HTR-8/SVneo (cell line): ENCODE measurements at regions not wholly inside any gene's neighbourhood (a gene's known extent, or its start where the extent isn't known, plus 50 kb on each side); places are given as distances from the start of the nearest gene placed in this dataset.

Experiments
- DNase-seq: peaks from one replicate; pipeline ENCODE4 v3.0.0; 2011; ENCODE audit warnings: low spot score, mixed read lengths; ENCODE audit not compliant: insufficient read length
- FAIRE-seq: peaks from 2 replicates; lab custom pipeline; 2011; peaks lifted over from hg19 to GRCh38; lab: Jason Lieb, UNC

GRCh38 chr3:34807611-34808010, 831.7 kb upstream of the ARPP21 start:
- DNase-seq (no peak), FAIRE-seq (no peak)

DNA sequence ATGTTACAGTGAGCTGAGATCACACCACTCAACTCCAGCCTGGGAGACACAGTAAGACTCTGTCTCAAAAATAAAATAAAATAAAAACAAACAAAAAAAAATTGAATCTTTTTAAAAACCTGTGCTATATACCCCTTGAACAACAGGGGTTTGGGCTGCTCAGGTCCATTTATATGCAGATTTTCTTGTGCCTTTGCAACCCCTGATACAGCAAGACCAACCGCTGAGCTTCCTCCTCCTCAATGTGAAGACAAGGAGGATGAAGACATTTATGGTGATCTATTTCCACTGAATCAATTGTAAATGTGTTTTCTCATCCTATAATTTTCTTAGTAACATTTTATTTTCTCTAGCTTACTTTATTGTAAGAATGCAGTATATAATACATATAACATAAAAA, 831.0 kb upstream of the ARPP21 start:
- no peak for FAIRE-seq
- no peak for DNase-seq

DNA sequence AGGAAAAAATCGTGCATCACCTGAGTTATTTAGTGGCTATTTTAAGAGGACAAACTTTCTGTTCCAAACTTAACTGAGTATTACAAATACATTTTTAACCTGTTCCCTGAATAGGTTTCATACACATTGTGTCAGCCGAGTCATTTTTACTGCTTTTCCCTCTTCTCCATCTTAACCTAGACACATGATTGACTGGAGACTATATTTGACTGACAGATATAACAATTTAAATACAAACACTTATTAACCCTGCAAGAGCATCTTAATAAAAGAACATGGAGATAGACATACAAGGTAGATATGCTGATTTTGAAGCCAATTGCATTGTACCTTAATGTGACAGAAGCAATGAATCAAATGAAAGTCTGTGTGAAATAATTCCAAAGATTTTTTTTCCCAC, 810.5 kb upstream of the ARPP21 start:
- FAIRE-seq (no peak), DNase-seq (no peak)

DNA sequence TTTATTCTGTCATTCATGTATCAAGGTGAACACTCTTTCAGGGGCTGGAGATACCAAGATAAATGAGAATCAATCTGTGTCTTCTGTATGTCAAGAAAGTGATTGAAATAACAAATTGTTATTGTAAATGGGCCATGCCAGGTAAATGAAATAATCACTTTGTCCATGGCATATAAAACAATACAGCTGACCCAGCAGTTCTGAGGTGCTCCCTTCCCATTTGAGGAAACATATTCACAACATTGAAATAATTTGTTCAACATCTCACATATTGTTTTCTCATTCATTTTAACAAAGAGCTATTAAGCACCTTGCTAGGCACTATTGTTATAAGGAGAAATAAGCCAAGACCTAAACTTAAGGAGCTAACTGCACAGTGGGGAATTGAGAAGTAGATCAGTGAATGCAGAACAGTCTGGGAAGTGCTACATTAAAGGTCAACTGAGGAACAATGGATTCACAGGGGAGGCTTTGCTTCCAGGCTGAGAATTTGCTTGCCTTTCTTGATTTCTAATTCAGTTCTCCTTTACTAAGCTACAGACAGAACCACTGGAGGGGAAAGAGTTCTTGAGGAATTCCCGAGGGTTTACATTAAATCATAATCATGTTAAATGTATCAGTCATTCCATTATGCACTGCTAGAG, 806.3 kb upstream of the ARPP21 start:
- FAIRE-seq = no peak
- no peak for DNase-seq

- DNase-seq = no peak
- FAIRE-seq = no peak
Observed at GRCh38 chr3:34837848-34838741, 801.2 kb upstream of the ARPP21 start.

- FAIRE-seq (no peak), DNase-seq (no peak)
Observed at GRCh38 chr3:34842706-34843480, 796.4 kb upstream of the ARPP21 start.

DNA sequence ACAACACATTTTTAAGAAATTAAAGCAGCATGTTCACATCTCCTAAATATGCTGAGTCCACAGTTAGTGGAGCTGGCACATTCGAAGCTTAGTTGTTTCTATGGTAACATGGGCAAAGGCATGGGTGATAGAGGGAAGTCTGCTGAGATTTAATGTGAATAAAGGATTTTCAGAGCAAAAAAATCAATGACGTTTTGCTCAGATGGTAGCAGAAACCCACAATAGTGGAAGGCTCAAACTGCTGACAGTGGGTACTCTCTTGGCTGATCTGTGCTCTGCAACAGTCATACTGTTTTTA, 795.1 kb upstream of the ARPP21 start:
- FAIRE-seq (no peak), DNase-seq (no peak)

DNA sequence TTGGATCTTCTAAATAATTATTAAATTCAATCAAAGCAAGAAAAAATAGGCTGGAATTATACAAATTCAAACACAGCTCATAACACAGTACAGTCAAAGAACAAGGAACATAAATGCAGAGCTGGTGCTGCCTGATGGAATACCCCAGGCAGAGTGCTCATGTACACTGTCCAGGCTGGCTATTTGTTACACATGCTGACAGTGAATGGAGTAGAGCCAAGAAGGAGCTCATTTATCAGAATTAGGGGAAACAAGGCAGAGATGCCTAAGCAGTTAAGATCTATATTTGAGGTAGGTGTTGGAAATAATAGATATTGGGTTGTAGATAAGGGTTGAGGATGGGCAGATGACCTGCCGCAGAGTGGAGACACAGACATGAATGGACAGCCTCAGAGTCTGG, 788.2 kb upstream of the ARPP21 start:
- DNase-seq = no peak
- FAIRE-seq = no peak

- no peak for DNase-seq
- FAIRE-seq = no peak
Observed at GRCh38 chr3:34852844-34853439, 786.4 kb upstream of the ARPP21 start.

- no peak for DNase-seq
- no peak for FAIRE-seq
Observed at GRCh38 chr3:34856081-34856947, 783.0 kb upstream of the ARPP21 start.

GRCh38 chr3:34858067-34858660, 781.2 kb upstream of the ARPP21 start:
- DNase-seq = no peak
- FAIRE-seq = no peak

DNA sequence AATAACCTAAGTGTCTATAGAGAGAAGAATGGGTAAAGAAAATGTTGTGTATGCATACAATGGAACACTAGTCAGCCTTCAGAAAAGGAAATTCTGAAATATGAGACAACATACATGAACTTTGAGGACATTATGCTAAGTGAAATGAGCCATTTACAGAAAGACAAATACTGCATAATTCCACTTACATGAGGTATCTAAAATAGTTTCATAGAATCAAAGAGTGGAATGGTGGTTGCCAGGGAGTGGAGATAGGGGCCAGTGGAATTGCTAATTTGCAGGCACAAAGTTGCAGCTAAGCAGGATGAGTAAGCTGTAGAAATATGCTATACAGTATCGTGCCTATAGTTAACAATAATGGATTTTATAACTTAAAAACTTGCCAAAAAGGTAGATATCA, 779.6 kb upstream of the ARPP21 start:
- DNase-seq (no peak), FAIRE-seq (no peak)

GRCh38 chr3:34862456-34862855, 776.9 kb upstream of the ARPP21 start:
- no peak for FAIRE-seq
- DNase-seq = no peak

GRCh38 chr3:34863485-34863884, 775.8 kb upstream of the ARPP21 start:
- DNase-seq (no peak), FAIRE-seq (no peak)

GRCh38 chr3:34864011-34864410, 775.3 kb upstream of the ARPP21 start:
- DNase-seq (peak; percentile 7), FAIRE-seq (no peak)

- FAIRE-seq (no peak), DNase-seq (no peak)
Observed at GRCh38 chr3:34865346-34865745, 774.0 kb upstream of the ARPP21 start.

DNA sequence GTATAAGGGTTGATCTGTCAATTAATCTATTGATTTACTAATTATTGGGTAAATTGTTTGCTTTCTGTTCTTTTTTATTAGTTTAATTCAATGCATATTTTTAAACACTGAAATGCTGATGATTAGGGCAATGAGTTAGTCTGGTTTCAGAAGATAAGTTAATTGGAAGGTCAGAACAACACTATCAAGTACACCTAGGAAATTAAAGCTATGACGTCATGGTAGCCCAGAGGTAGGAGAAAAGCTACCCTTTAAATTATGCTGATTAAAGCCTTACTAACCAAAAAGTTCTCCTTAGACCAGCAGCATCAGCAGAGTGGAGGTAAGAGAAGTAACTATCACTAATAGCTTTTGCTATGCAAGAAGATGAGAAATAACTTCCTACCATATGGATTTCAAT, 770.4 kb upstream of the ARPP21 start:
- DNase-seq = no peak
- no peak for FAIRE-seq

GRCh38 chr3:34869696-34870095, 769.6 kb upstream of the ARPP21 start:
- DNase-seq (no peak), FAIRE-seq (no peak)

GRCh38 chr3:34872406-34872805, 766.9 kb upstream of the ARPP21 start:
- no peak for FAIRE-seq
- no peak for DNase-seq

- FAIRE-seq (no peak), DNase-seq (no peak)
Observed at GRCh38 chr3:34876997-34877396, 762.3 kb upstream of the ARPP21 start.
